ENCODE measurements at regions not wholly inside any gene's neighbourhood (a gene's known extent, or its start where the extent isn't known, plus 50 kb on each side); places are given as distances from the start of the nearest gene placed in this dataset.

DNA sequence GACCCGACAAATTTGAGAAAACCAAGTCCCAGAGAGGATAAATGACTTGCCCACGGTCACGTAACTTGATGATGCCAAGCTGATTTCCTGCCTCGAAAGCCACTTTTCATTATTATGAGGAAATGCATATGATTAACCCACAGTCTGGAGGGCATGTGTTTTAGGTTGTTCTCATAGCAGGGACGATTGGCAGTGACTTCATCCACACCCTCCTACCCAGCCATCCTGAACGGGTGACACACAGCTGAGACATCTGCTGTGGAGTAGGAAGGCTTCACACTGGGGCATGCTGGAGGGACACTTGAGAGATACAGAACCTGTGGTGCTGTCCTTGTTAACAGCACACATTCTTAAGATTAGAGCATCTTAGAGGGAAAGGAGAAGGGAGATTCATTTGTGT is 65.4 kb upstream of the WDFY2 start:
- peak in 1 of 2 donors; percentile 15 for DNase-seq

DNA sequence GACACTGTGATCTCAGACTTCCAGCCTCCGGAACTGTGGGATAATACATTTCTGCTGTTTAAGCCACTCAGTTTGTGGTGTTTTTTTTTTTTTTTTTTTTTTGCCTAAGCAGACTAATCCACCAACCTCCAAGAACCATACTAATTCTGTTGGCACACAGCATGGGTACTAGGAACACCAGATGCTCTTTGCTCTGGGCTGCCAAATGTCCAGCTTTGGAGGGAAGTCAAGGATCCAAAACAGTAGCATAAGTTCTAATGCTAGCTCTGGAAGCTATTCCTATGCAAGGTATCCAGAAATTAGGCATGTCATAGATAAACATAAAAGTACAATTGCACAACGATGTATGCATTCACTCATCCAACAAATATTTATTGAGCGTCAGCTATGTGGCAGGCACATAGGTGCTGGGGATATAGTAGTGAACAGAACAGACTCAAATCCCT is 64.5 kb upstream of the WDFY2 start:
- no peak for DNase-seq

- no peak for DNase-seq
Observed at GRCh38 chr13:51520524-51520923, 63.7 kb upstream of the WDFY2 start.

DNA sequence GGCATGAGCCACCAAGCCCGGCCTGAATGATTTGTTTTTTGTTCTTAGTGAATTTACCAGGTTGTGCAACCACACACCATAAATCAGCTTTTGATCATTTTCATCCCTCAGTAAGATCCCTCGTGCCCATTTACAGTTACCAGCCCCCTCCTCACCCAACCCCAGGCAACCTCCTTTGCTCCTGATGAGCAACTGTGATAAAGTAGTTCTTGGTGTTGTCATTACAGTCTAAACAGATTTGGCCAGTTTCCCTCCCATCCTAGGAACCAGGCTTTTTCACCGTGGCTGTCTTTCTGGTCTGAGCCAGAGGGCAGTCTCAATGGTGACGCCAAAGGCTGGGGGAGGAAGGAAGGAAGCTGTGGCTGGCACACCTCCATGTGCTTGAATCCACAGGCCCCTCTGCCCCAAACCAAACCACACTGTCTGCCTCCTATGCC is 61.2 kb upstream of the WDFY2 start:
- peak in 1 of 2 donors; percentile 9 for DNase-seq

DNA sequence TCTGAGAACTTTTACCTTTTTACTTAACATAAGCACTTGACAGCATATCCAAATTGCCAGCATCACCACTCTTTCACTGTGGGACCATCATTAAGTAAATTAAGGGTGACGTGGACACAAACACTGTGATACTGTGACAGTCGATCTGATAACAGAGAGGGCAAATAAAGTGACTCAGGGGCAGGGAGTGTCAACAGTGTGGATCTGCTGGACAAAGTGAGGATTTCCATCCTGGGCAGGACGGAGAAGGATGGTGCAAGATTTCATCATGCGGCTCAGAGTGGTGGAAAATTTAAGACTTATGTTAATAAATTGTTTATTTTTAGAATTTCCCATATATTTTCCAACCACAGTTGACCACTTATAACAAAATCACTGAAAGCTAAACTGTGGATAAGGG is 60.0 kb upstream of the WDFY2 start:
- no peak for DNase-seq

GRCh38 chr13:51524829-51525566 is 59.3 kb upstream of the WDFY2 start:
- DNase-seq: no peak

DNA sequence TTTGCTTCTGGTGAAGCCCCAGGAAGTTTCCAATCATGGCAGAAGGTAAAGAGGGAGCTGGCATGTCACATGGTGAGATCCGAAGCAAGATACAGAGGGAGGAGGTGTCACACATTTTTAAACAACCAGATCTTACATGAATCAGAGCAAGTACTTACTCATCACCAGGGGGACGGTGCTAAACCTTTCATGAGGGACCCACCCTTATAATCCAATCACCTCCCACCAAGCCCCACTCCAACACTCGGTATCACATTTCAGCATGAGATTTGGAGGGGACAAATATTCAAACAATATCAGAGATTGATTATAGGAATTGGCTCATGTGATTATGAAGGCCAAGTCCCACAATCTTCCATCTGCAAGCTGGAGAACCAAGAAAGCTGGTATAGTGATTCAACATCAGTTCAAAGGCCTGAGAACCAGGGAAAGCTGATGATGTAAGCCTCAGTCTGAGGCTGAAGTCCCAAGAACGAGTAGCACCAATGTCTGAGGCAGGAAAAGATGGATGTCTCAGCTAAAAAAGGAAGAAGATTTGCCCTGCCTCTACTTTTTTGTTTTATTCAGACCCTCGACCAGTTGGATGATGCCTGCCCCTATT is 58.6 kb upstream of the WDFY2 start:
- DNase-seq: no peak

DNA sequence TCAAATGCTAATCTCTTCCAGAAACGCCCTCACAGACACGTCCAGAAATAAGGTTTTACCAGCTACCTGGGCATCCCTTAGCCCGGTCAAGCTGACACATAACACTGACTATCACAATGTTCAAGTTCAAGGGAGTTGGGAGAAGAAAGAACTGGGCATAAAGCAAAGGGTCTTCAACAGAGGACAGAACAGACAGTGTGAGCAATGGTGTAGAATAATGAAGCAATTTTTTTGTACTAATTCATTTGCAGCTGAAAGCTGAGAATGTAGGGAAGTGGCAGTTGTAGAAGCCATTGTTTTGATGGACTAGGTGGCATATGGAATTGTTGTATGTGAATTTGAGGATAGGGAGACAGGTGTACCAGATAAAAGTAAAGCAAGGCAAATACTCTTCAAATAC is 58.1 kb upstream of the WDFY2 start:
- DNase-seq: no peak

DNA sequence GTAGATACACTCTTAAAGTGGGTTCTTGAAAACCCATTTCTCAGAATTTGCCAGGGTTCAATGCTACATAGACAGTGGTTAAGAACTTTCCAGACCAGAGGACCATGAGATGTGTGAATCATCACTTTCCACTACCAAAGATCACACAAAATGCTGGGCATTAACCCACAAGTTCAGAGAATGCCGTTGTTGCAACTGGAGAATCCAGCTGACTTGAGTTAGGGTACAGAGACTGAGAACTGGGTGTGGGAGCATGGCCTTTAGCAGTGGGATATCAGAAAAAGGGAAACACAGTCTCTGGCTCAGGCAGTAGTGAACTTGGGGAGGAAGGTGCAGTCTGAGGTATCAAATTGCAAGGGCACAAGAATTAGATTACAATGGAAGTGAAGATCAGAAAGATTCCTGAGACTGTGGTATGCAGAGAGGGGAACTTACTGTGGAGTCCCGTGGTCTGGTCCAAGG is 51.5 kb upstream of the WDFY2 start:
- no peak for DNase-seq

DNA sequence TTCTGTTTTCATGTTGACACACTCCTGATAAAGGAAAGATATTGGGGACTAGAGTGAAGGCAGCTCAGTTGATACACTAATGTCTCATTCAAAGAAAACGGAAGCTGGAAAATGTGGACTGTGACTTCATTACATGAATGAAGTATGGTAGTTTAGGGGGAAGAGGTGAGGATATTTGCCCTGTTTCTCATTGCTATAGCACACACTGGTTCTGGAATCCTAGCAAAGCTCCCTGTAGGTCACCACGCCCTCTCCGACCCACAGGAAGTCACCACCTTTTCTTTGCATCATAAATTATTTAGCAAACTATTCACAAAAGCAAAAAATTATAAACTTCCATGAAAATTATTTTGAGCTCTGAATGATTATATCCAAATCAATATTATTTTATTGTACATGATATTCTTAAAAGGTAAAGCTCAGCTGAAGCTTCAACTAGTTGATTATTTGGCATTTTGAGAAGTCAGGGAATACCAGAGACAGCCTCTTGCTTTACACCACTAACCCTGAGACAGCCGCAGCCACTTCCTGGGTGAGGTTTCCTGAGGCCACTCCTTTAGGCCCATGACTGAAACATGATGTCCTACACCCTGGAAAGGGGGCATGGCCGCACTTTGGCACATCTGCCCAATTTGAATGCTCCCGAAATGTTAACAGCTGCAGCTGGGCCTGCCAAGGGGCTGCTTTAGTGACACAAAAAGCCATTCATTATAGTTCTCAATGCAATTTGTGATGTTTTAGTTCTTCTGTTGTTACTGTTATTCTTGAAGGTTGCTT is 50.0 kb upstream of the WDFY2 start:
- DNase-seq: peak in 1 of 2 donors; percentile 7

All from stimulated activated CD4-positive, alpha-beta T cell treated with anti-CD3 and anti-CD28 coated beads, Interleukin-2, amount 100 ng/mL, for 48 hours (primary cell).